Gastroesophageal sphincter (tissue), 4 donors: ENCODE measurements at regions not wholly inside any gene's neighbourhood (a gene's known extent, or its start where the extent isn't known, plus 50 kb on each side); places are given as distances from the start of the nearest gene placed in this dataset.

Experiments used
- ATAC-seq: fragments of 150-250 bp; one replicate; pipeline ENCODE4 v1.9.1; 2016; ENCODE audit warnings: mild to moderate bottlenecking, moderate library complexity
- H3K27ac ChIP-seq, 4 donors: fragments of 200-600 bp; sonication (generic) in 3 of 4; 1 replicate in 3 of 4; 2 replicates in 1 of 4; pipeline ENCODE4 v1.5.1; 2016 to 2019
- H3K27me3 ChIP-seq: fragments of 200-600 bp; sonication (generic); one replicate; pipeline ENCODE4 v1.5.1; 2019
- H3K36me3 ChIP-seq, 2 donors: fragments of 200-600 bp; sonication (generic); one replicate each; pipeline ENCODE4 v1.5.1; 2019; ENCODE audit warnings: control low read depth in 1 of 2
- H3K4me1 ChIP-seq, 3 donors: fragments of 200-600 bp; sonication (generic); 1 replicate in 2 of 3; 2 replicates in 1 of 3; pipeline ENCODE4 v1.5.1; 2016 to 2019; ENCODE audit warnings: control low read depth in 2 of 3
- H3K4me3 ChIP-seq, 2 donors: fragments of 200-600 bp; sonication (generic); one replicate each; pipeline ENCODE4 v1.5.1; 2019; ENCODE audit warnings: mild to moderate bottlenecking in 1 of 2, moderate library complexity in 1 of 2
- H3K9me3 ChIP-seq, 3 donors: fragments of 200-600 bp; sonication (generic); one replicate each; pipeline ENCODE4 v1.5.1; 2017 to 2019; ENCODE audit warnings: control low read depth in 2 of 3
- CTCF ChIP-seq, 4 experiments: fragments of 200-600 bp in 2 of 4; fragments of 450-650 bp in 2 of 4; sonication (generic) in 1 of 4; IDR thresholded peaks; one replicate each; pipeline ENCODE4 v1.5.1; 2017 to 2019; ENCODE audit warnings: antibody characterized with exemption in 4 of 4, mild to moderate bottlenecking in 2 of 4, moderate library complexity in 2 of 4
- EP300 ChIP-seq: sonication (generic); formaldehyde crosslinking; IDR thresholded peaks from one replicate; pipeline ENCODE4 v1.6.1; 2017; ENCODE audit warnings: antibody characterized with exemption, mild to moderate bottlenecking
- POLR2A ChIP-seq, 2 donors: fragments of 450-650 bp; IDR thresholded peaks; one replicate each; pipeline ENCODE4 v1.6.1; 2017; ENCODE audit warnings: antibody characterized with exemption in 2 of 2, mild to moderate bottlenecking in 2 of 2, moderate library complexity in 1 of 2
- POLR2AphosphoS5 ChIP-seq: sonication (generic); formaldehyde crosslinking; IDR thresholded peaks from one replicate; pipeline ENCODE4 v1.6.1; 2017; ENCODE audit warnings: antibody characterized with exemption
- WGBS, 2 donors: methylation state at CpG; one replicate each; pipeline ENCODE4 v1.1.5; 2018; ENCODE audit warnings: low coverage in 1 of 2; 5-methylcytosine and 5-hydroxymethylcytosine counted together

- no peak overlapping the region for H3K4me3 ChIP-seq
Observed at GRCh38 chr2:205892665-205893259, 193.2 kb downstream of the INO80D start.

GRCh38 chr2:205892251-205892655 lies 193.7 kb downstream of the INO80D start:
- ATAC-seq, result peak; percentile 42
- H3K27ac ChIP-seq, result peak overlapping the region in 3 of 4 donors; percentile 39 to 61 (median 48)
- TF ChIP-seq POLR2AphosphoS5 (no peak), POLR2A (IDR thresholded peaks at IDR 0.05) (no peak), CTCF (IDR thresholded peaks at IDR 0.05) (no peak), EP300 (no peak)
- H3K4me3 ChIP-seq, result no peak overlapping the region
- no peaks in the 10 kb centered on the region for H3K9me3 ChIP-seq
- no peaks in the 10 kb centered on the region for H3K27me3 ChIP-seq
- no peaks in the 10 kb centered on the region for H3K36me3 ChIP-seq
- H3K4me1 ChIP-seq, result peaks cover 0 to 39% (median 0%) of the 10 kb centered on the region in 3 donors
- 20 to 22% methylated on average over 7 to 8 of the region's 10 CpGs for WGBS, 2 donors

More at GRCh38 chr2:205892665-205893259, 193.2 kb downstream of the INO80D start:
- Histone ChIP-seq H3K27me3 (no peaks in the 10 kb centered on the region), H3K4me1 (peaks cover 0 to 33% (median 0%) of the 10 kb centered on the region in 3 donors), H3K9me3 (no peaks in the 10 kb centered on the region), H3K27ac (peak overlapping the region in 3 of 4 donors; percentile 39 to 61 (median 48)), H3K36me3 (no peaks in the 10 kb centered on the region)
- no peak for TF ChIP-seq POLR2A (IDR thresholded peaks at IDR 0.05)
- TF ChIP-seq EP300, result no peak
- TF ChIP-seq POLR2AphosphoS5, result no peak
- TF ChIP-seq CTCF (IDR thresholded peaks at IDR 0.05), result no peak
- ATAC-seq, result no peak
- 74 to 85% methylated on average over 7 to 15 of the region's 17 CpGs for WGBS, 2 donors

- ATAC-seq, result no peak
- 29 to 59% methylated on average over 1 to 3 of the region's 3 CpGs for WGBS, 2 donors
Observed at GRCh38 chr2:205889114-205889513, 196.9 kb downstream of the INO80D start.

GRCh38 chr2:205887637-205888036 lies 198.3 kb downstream of the INO80D start:
- no peaks in the 10 kb centered on the region for H3K9me3 ChIP-seq
- H3K36me3 ChIP-seq, result no peaks in the 10 kb centered on the region
- WGBS, 2 donors, result 59 to 65% methylated on average over 4 to 6 of the region's 10 CpGs
- peaks cover 0 to 53% (median 0%) of the 10 kb centered on the region in 3 donors for H3K4me1 ChIP-seq
- H3K27me3 ChIP-seq, result no peaks in the 10 kb centered on the region
- ATAC-seq, result no peak
- H3K27ac ChIP-seq, result peak overlapping the region in 2 of 4 donors; percentile 19 to 42
- H3K4me3 ChIP-seq, result no peak overlapping the region
- no peak for TF ChIP-seq EP300
- no peak for TF ChIP-seq POLR2AphosphoS5
- no peak for TF ChIP-seq CTCF (IDR thresholded peaks at IDR 0.05)

More at GRCh38 chr2:205889114-205889513, 196.9 kb downstream of the INO80D start:
- H3K9me3 ChIP-seq, result no peaks in the 10 kb centered on the region
- no peaks in the 10 kb centered on the region for H3K36me3 ChIP-seq
- peaks cover 0 to 43% (median 0%) of the 10 kb centered on the region in 3 donors for H3K4me1 ChIP-seq
- no peak overlapping the region for H3K27ac ChIP-seq
- no peaks in the 10 kb centered on the region for H3K27me3 ChIP-seq
- no peak overlapping the region for H3K4me3 ChIP-seq
- TF ChIP-seq EP300 (no peak), POLR2A (IDR thresholded peaks at IDR 0.05) (no peak), CTCF (IDR thresholded peaks at IDR 0.05) (no peak), POLR2AphosphoS5 (no peak)

GRCh38 chr2:205885492-205886099 lies 200.4 kb downstream of the INO80D start:
- no peak for TF ChIP-seq POLR2A (IDR thresholded peaks at IDR 0.05)
- TF ChIP-seq EP300, result no peak
- TF ChIP-seq POLR2AphosphoS5, result peak; percentile 71
- TF ChIP-seq CTCF (IDR thresholded peaks at IDR 0.05), result peak; percentile 82 to 95 (median 94)
- Histone ChIP-seq H3K27me3 (no peaks in the 10 kb centered on the region), H3K9me3 (no peaks in the 10 kb centered on the region), H3K4me3 (no peak overlapping the region), H3K4me1 (peaks cover 0 to 53% (median 0%) of the 10 kb centered on the region in 3 donors), H3K27ac (peak overlapping the region in 3 of 4 donors; percentile 18 to 80 (median 78)), H3K36me3 (no peaks in the 10 kb centered on the region)
- WGBS, 2 donors, result 13 to 35% methylated on average over 13 to 20 of the region's 23 CpGs
- ATAC-seq, result peak; percentile 83
